ENCODE measurements at regions not wholly inside any gene's neighbourhood (a gene's known extent, or its start where the extent isn't known, plus 50 kb on each side); places are given as distances from the start of the nearest gene placed in this dataset.

GRCh38 chr10:27620430-27621397 is 116.6 kb downstream of the RAB18 start:
- Histone ChIP-seq H3K27ac (ENCODE audit: control insufficient read depth, insufficient read depth, low read length) (no peak overlapping the region), H2AFZ (ENCODE audit: control insufficient read depth, low read length) (no peak overlapping the region), H3K79me2 (ENCODE audit: control insufficient read depth, insufficient read depth, low read length) (no peaks in the 10 kb centered on the region), H3K4me3 (ENCODE audit: control insufficient read depth in 2 of 3, extremely low read depth in 1 of 3, insufficient read depth in 2 of 3, low read depth in 1 of 3, low read length in 3 of 3) (no peak overlapping the region), H3K9me1 (ENCODE audit: control insufficient read depth, extremely low read depth, insufficient read depth, low read length) (no peaks in the 10 kb centered on the region), H3K4me1 (ENCODE audit: control insufficient read depth, extremely low read depth, insufficient read depth, low read length) (peaks cover 4% of the 10 kb centered on the region), H3K9me3 (ENCODE audit: control insufficient read depth, low read depth, low read length) (no peaks in the 10 kb centered on the region), H3K4me2 (ENCODE audit: control insufficient read depth, extremely low read depth, insufficient read depth, low read depth, low read length) (peak overlapping the region; percentile 17), H3K9ac (ENCODE audit: control insufficient read depth, extremely low read depth, insufficient read depth, low read length) (no peak overlapping the region), H3K27me3 (ENCODE audit: control insufficient read depth, extremely low read depth, insufficient read depth, low read length) (no peaks in the 10 kb centered on the region), H3K36me3 (ENCODE audit: control insufficient read depth in 2 of 2, extremely low read depth in 1 of 2, insufficient read depth in 2 of 2, low read length in 2 of 2) (no peaks in the 10 kb centered on the region), H4K20me1 (ENCODE audit: control insufficient read depth, extremely low read depth, insufficient read depth, low read length) (no peaks in the 10 kb centered on the region)
- no peak for FAIRE-seq
- no peak for TF ChIP-seq CTCF (optimal IDR thresholded peaks at IDR 0.05 in 1 of 3, IDR thresholded peaks at IDR 0.05 in 1 of 3, conservative IDR thresholded peaks at IDR 0.05 in 1 of 3; ENCODE audit: extremely low read depth in 1 of 3, insufficient read depth in 2 of 3, low read length in 3 of 3)
- TF ChIP-seq EZH2 (IDR thresholded peaks at IDR 0.05; ENCODE audit: low read length): no peak
- DNase-seq (ENCODE audit: low read depth, low spot score): no peak
- dilution Hi-C loops (cut with MboI; ENCODE audit: extremely low pct_ligation_motif_present, low sequenced_read_pairs): no loop called here

- Histone ChIP-seq H3K36me3 (ENCODE audit: control insufficient read depth in 2 of 2, extremely low read depth in 1 of 2, insufficient read depth in 2 of 2, low read length in 2 of 2) (no peaks in the 10 kb centered on the region), H3K4me2 (ENCODE audit: control insufficient read depth, extremely low read depth, insufficient read depth, low read depth, low read length) (no peak overlapping the region), H4K20me1 (ENCODE audit: control insufficient read depth, extremely low read depth, insufficient read depth, low read length) (no peaks in the 10 kb centered on the region), H3K9me3 (ENCODE audit: control insufficient read depth, low read depth, low read length) (no peaks in the 10 kb centered on the region), H2AFZ (ENCODE audit: control insufficient read depth, low read length) (no peak overlapping the region), H3K4me3 (ENCODE audit: control insufficient read depth in 2 of 3, extremely low read depth in 1 of 3, insufficient read depth in 2 of 3, low read depth in 1 of 3, low read length in 3 of 3) (no peak overlapping the region), H3K4me1 (ENCODE audit: control insufficient read depth, extremely low read depth, insufficient read depth, low read length) (peaks cover 4% of the 10 kb centered on the region), H3K27me3 (ENCODE audit: control insufficient read depth, extremely low read depth, insufficient read depth, low read length) (no peaks in the 10 kb centered on the region), H3K27ac (ENCODE audit: control insufficient read depth, insufficient read depth, low read length) (no peak overlapping the region), H3K79me2 (ENCODE audit: control insufficient read depth, insufficient read depth, low read length) (no peaks in the 10 kb centered on the region), H3K9me1 (ENCODE audit: control insufficient read depth, extremely low read depth, insufficient read depth, low read length) (no peaks in the 10 kb centered on the region), H3K9ac (ENCODE audit: control insufficient read depth, extremely low read depth, insufficient read depth, low read length) (no peak overlapping the region)
- FAIRE-seq (no peak), DNase-seq (ENCODE audit: low read depth, low spot score) (no peak)
- TF ChIP-seq EZH2 (IDR thresholded peaks at IDR 0.05; ENCODE audit: low read length) (no peak), CTCF (optimal IDR thresholded peaks at IDR 0.05 in 1 of 3, IDR thresholded peaks at IDR 0.05 in 1 of 3, conservative IDR thresholded peaks at IDR 0.05 in 1 of 3; ENCODE audit: extremely low read depth in 1 of 3, insufficient read depth in 2 of 3, low read length in 3 of 3) (no peak)
- dilution Hi-C loops (cut with MboI; ENCODE audit: extremely low pct_ligation_motif_present, low sequenced_read_pairs): no loop called here
Measured at GRCh38 chr10:27621461-27621860, 117.4 kb downstream of the RAB18 start.

Measured in keratinocyte (primary cell).